Lower leg skin (tissue), 3 donors: ENCODE measurements at regions not wholly inside any gene's neighbourhood (a gene's known extent, or its start where the extent isn't known, plus 50 kb on each side); places are given as distances from the start of the nearest gene placed in this dataset.

Source experiments
- POLR2A ChIP-seq, 2 donors: fragments of 450-650 bp; IDR thresholded peaks; one replicate each; pipeline ENCODE4 v1.6.1; 2016 to 2017; ENCODE audit warnings: antibody characterized with exemption in 2 of 2, mild to moderate bottlenecking in 1 of 2, moderate library complexity in 1 of 2
- TF ChIP-seq, protein P1 (sequence below), 3 donors: fragments of 450-650 bp; IDR thresholded peaks; one replicate each; pipeline ENCODE4 v1.5.1; 2016; ENCODE audit warnings: antibody characterized with exemption in 3 of 3, mild to moderate bottlenecking in 3 of 3, moderate library complexity in 2 of 3

DNA sequence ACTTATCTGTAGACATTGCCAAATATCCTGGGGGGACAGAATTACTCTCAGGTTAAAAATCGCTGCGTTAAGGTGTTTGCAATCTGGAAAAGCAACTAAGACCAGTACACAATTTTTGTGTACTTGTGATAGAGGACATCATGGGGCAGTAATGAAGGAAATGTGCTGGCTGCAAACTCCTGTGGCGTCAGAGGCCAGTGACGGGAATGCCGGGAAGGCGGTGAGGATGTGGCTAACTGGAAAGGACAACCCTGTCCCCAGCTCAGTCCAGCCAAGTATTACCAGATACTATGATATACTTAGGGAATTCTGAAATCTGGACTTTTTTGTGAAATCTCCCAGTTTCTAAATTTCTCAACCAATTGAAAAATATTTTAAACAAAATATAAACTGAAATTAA, 103.1 kb upstream of the NANOS1 start:
- TF ChIP-seq, protein P1, sequence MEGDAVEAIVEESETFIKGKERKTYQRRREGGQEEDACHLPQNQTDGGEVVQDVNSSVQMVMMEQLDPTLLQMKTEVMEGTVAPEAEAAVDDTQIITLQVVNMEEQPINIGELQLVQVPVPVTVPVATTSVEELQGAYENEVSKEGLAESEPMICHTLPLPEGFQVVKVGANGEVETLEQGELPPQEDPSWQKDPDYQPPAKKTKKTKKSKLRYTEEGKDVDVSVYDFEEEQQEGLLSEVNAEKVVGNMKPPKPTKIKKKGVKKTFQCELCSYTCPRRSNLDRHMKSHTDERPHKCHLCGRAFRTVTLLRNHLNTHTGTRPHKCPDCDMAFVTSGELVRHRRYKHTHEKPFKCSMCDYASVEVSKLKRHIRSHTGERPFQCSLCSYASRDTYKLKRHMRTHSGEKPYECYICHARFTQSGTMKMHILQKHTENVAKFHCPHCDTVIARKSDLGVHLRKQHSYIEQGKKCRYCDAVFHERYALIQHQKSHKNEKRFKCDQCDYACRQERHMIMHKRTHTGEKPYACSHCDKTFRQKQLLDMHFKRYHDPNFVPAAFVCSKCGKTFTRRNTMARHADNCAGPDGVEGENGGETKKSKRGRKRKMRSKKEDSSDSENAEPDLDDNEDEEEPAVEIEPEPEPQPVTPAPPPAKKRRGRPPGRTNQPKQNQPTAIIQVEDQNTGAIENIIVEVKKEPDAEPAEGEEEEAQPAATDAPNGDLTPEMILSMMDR (IDR thresholded peaks at IDR 0.05), result no peak
- no peak for TF ChIP-seq POLR2A (IDR thresholded peaks at IDR 0.05)
